Neural progenitor cell (in vitro differentiated cells): ENCODE measurements at regions not wholly inside any gene's neighbourhood (a gene's known extent, or its start where the extent isn't known, plus 50 kb on each side); places are given as distances from the start of the nearest gene placed in this dataset.

Source experiments
- DNase-seq: peaks from one replicate; pipeline ENCODE4 v3.0.0-alpha.2; 2016; ENCODE audit warnings: low spot score
- H2AFZ ChIP-seq: fragments of 200-600 bp; sonication (generic); replicated peaks from 2 replicates; pipeline ENCODE4 v1.6.1; 2016; ENCODE audit warnings: antibody characterized with exemption
- H3F3A ChIP-seq: fragments of 200-600 bp; sonication (generic); 2 replicates; pipeline ENCODE4 v1.6.1; 2016; ENCODE audit warnings: antibody characterized with exemption, low read depth
- H3K27ac ChIP-seq: fragments of 200-600 bp; sonication (generic); 2 replicates; pipeline ENCODE4 v1.5.1; 2016; ENCODE audit warnings: mild to moderate bottlenecking
- H3K27me3 ChIP-seq: fragments of 200-600 bp; sonication (generic); 2 replicates; pipeline ENCODE4 v1.6.1; 2016; ENCODE audit warnings: mild to moderate bottlenecking, moderate library complexity
- H3K36me3 ChIP-seq: fragments of 200-600 bp; sonication (generic); 2 replicates; pipeline ENCODE4 v1.5.1; 2016
- H3K4me1 ChIP-seq: fragments of 200-600 bp; sonication (generic); 2 replicates; pipeline ENCODE4 v1.6.1; 2016; ENCODE audit warnings: mixed run types
- H3K4me2 ChIP-seq: fragments of 200-600 bp; sonication (generic); 2 replicates; pipeline ENCODE4 v1.6.1; 2016
- H3K4me3 ChIP-seq: fragments of 200-600 bp; sonication (generic); 2 replicates; pipeline ENCODE4 v1.5.1; 2016
- H3K79me2 ChIP-seq: fragments of 200-600 bp; sonication (generic); 2 replicates; pipeline ENCODE4 v1.6.1; 2016; ENCODE audit warnings: low read depth
- H3K9ac ChIP-seq: fragments of 200-600 bp; sonication (generic); 2 replicates; pipeline ENCODE4 v1.6.1; 2016
- H3K9me3 ChIP-seq: fragments of 200-600 bp; sonication (generic); 2 replicates; pipeline ENCODE4 v1.5.1; 2016; ENCODE audit warnings: low read depth
- H4K20me1 ChIP-seq: fragments of 200-600 bp; sonication (generic); 2 replicates; pipeline ENCODE4 v1.6.1; 2016; ENCODE audit warnings: low read depth
- H3K27ac Mint-ChIP-seq: 3 replicates; pipeline ENCODE4 v1.8.0; 2021; ENCODE audit warnings: mixed read lengths
- H3K27me3 Mint-ChIP-seq: 2 replicates; pipeline ENCODE4 v1.8.0; 2022; ENCODE audit warnings: low read depth, mild to moderate bottlenecking, inconsistent platforms, moderate library complexity, mixed read lengths; ENCODE audit not compliant: insufficient read depth
- H3K36me3 Mint-ChIP-seq: 3 replicates; pipeline ENCODE4 v1.8.0; 2021; ENCODE audit warnings: mixed read lengths
- H3K4me1 Mint-ChIP-seq: 3 replicates; pipeline ENCODE4 v1.8.0; 2021; ENCODE audit warnings: mixed read lengths
- H3K4me3 Mint-ChIP-seq: 3 replicates; pipeline ENCODE4 v1.8.0; 2021; ENCODE audit warnings: mild to moderate bottlenecking, moderate library complexity, mixed read lengths
- H3K9me3 Mint-ChIP-seq: 3 replicates; pipeline ENCODE4 v1.8.0; 2020; ENCODE audit warnings: mixed read lengths
- CTCF ChIP-seq: fragments of 200-600 bp; sonication (generic); IDR thresholded peaks from 2 replicates; pipeline ENCODE4 v1.5.1; 2017; ENCODE audit warnings: antibody characterized with exemption, mild to moderate bottlenecking
- EZH2 ChIP-seq: fragments of 200-600 bp; sonication (generic); IDR thresholded peaks from 2 replicates; pipeline ENCODE4 v1.6.1; 2017; ENCODE audit warnings: antibody characterized with exemption, mild to moderate bottlenecking, moderate library complexity
- EZH2phosphoT487 ChIP-seq: fragments of 200-600 bp; sonication (generic); IDR thresholded peaks from 2 replicates; pipeline ENCODE4 v1.6.1; 2017; ENCODE audit warnings: antibody characterized with exemption

DNA sequence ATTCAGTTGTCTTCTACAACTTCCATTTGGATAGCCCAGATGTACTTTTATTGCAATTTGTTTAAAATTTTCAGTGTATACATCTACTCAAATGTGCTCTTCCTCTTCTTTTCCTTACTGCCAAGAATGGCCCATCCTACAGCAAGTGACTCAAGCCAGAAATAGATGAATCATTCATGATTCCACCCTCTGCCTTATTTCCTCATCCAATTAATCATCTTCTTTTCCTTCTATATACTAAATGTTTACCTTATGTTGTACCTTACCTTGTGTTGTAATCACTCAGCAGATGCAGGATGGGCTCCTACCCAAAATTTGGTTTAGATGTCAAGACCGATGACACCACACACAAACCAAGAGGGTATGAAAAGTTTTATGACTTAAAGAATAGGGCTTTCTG is 437.8 kb downstream of the GRXCR1 start:
- H3K4me2 ChIP-seq, result no peak overlapping the region
- H2AFZ ChIP-seq, result no peak overlapping the region
- H3K79me2 ChIP-seq, result no peaks in the 10 kb centered on the region
- no peaks in the 10 kb centered on the region for H3K4me1 ChIP-seq
- no peak overlapping the region for H3K4me3 Mint-ChIP-seq
- H3K9me3 Mint-ChIP-seq, result no peaks in the 10 kb centered on the region
- DNase-seq, result no peak
- no peak overlapping the region for H3K27ac Mint-ChIP-seq
- H3K4me3 ChIP-seq, result no peak overlapping the region
- no peak overlapping the region for H3K9ac ChIP-seq
- no peaks in the 10 kb centered on the region for H3F3A ChIP-seq
- no peak for TF ChIP-seq CTCF
- no peak for TF ChIP-seq EZH2phosphoT487
- TF ChIP-seq EZH2, result no peak
- H3K27me3 ChIP-seq, result no peaks in the 10 kb centered on the region
- H3K4me1 Mint-ChIP-seq, result no peaks in the 10 kb centered on the region
- no peaks in the 10 kb centered on the region for H3K27me3 Mint-ChIP-seq
- no peaks in the 10 kb centered on the region for H3K36me3 ChIP-seq
- no peaks in the 10 kb centered on the region for H4K20me1 ChIP-seq
- no peaks in the 10 kb centered on the region for H3K36me3 Mint-ChIP-seq
- H3K9me3 ChIP-seq, result no peaks in the 10 kb centered on the region
- H3K27ac ChIP-seq, result no peak overlapping the region

DNA sequence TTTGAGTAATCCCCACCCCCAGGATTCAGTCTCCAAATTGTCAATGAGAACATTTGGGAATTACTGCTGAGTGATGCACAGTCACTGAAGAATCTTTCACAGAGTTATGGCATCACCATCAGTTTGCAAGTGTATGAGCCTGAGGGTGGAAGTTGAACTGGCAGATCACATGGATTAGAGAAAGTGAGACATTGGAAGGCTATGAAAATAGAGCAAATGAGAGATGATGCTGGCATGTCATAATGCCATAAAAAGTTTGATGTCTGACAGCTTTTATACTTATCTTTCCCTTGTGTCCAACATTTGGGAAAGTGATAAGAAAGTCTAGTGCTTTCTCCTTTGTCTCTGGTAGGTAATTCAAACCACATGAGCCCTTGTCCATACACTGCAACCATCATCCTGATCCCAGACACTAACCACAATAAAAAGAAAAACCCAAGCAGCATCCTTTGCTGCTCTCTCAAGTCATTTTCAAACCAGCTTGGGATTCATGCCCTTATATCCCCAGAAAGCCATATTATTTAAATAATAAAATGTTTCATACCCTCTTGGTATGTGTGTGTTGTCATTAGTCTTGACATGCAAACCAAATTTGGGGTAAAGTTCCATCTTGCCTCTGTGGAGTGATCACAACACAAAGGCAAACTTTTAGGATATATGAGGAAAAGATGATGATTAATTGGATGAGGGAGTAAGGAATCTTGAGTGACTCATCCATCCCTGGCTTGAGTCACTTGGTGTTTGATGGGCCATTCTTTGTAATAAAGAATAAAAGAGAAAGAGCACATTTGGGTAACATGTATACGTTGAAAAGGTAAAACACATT is 438.9 kb downstream of the GRXCR1 start:
- H3K4me2 ChIP-seq, result no peak overlapping the region

GRCh38 chr4:43332052-43332425 is 439.5 kb downstream of the GRXCR1 start:
- no peak overlapping the region for H3K4me2 ChIP-seq
- DNase-seq, result no peak
- no peaks in the 10 kb centered on the region for H3K27me3 ChIP-seq
- no peak overlapping the region for H3K4me3 ChIP-seq
- no peak for TF ChIP-seq EZH2phosphoT487
- no peak for TF ChIP-seq CTCF
- TF ChIP-seq EZH2, result no peak
- no peaks in the 10 kb centered on the region for H3K4me1 Mint-ChIP-seq
- H3K27ac Mint-ChIP-seq, result no peak overlapping the region
- no peaks in the 10 kb centered on the region for H3K9me3 ChIP-seq
- no peaks in the 10 kb centered on the region for H3K36me3 ChIP-seq
- H3K4me3 Mint-ChIP-seq, result no peak overlapping the region
- H3K79me2 ChIP-seq, result no peaks in the 10 kb centered on the region
- no peaks in the 10 kb centered on the region for H3K4me1 ChIP-seq
- H3K36me3 Mint-ChIP-seq, result no peaks in the 10 kb centered on the region
- H3K9ac ChIP-seq, result no peak overlapping the region
- no peaks in the 10 kb centered on the region for H3K27me3 Mint-ChIP-seq
- no peak overlapping the region for H3K27ac ChIP-seq
- no peak overlapping the region for H2AFZ ChIP-seq
- no peaks in the 10 kb centered on the region for H3F3A ChIP-seq
- no peaks in the 10 kb centered on the region for H3K9me3 Mint-ChIP-seq
- no peaks in the 10 kb centered on the region for H4K20me1 ChIP-seq

More for the DNA sequence above, 438.9 kb downstream of the GRXCR1 start:
- Histone ChIP-seq H4K20me1 (no peaks in the 10 kb centered on the region), H3K4me1 (no peaks in the 10 kb centered on the region), H3K4me3 (no peak overlapping the region), H3K27ac (no peak overlapping the region), H3F3A (no peaks in the 10 kb centered on the region), H3K79me2 (no peaks in the 10 kb centered on the region), H2AFZ (no peak overlapping the region), H3K27me3 (no peaks in the 10 kb centered on the region), H3K36me3 (no peaks in the 10 kb centered on the region), H3K9me3 (no peaks in the 10 kb centered on the region), H3K9ac (no peak overlapping the region)
- H3K9me3 Mint-ChIP-seq, result no peaks in the 10 kb centered on the region
- TF ChIP-seq EZH2 (no peak), EZH2phosphoT487 (no peak), CTCF (no peak)
- H3K4me3 Mint-ChIP-seq, result no peak overlapping the region
- H3K27ac Mint-ChIP-seq, result no peak overlapping the region
- no peaks in the 10 kb centered on the region for H3K27me3 Mint-ChIP-seq
- H3K36me3 Mint-ChIP-seq, result no peaks in the 10 kb centered on the region
- DNase-seq, result no peak
- no peaks in the 10 kb centered on the region for H3K4me1 Mint-ChIP-seq
